Esophagus squamous epithelium (tissue), 5 donors: ENCODE measurements at regions not wholly inside any gene's neighbourhood (a gene's known extent, or its start where the extent isn't known, plus 50 kb on each side); places are given as distances from the start of the nearest gene placed in this dataset.

Experiments used
- DNase-seq: peaks from one replicate; lab custom pipeline; 2025; lab: John Stamatoyannopoulos, UW
- H3K27ac ChIP-seq, 4 donors: fragments of 200-600 bp; sonication (generic); one replicate each; pipeline ENCODE4 v1.5.1; 2016 to 2019; ENCODE audit warnings: mild to moderate bottlenecking in 1 of 4
- H3K27me3 ChIP-seq, 4 donors: fragments of 200-600 bp; sonication (generic); 1 replicate in 3 of 4; 2 replicates in 1 of 4; pipeline versions ENCODE4 v1.5.1 to v1.6.0; 2017 to 2021; ENCODE audit warnings: antibody characterized with exemption in 1 of 4
- H3K36me3 ChIP-seq, 3 donors: fragments of 200-600 bp; sonication (generic); one replicate each; pipeline ENCODE4 v1.5.1; 2016 to 2019
- H3K4me1 ChIP-seq, 3 donors: fragments of 200-600 bp; sonication (generic); one replicate each; pipeline ENCODE4 v1.5.1; 2017 to 2019
- H3K4me3 ChIP-seq, 4 donors: fragments of 200-600 bp; sonication (generic); 1 replicate in 3 of 4; 2 replicates in 1 of 4; pipeline ENCODE4 v1.5.1; 2016 to 2019; ENCODE audit warnings: mild to moderate bottlenecking in 2 of 4, moderate library complexity in 1 of 4
- H3K9me3 ChIP-seq, 3 donors: fragments of 200-600 bp; sonication (generic); one replicate each; pipeline ENCODE4 v1.5.1; 2016 to 2019
- POLR2A ChIP-seq, 4 donors: fragments of 450-650 bp; IDR thresholded peaks; one replicate each; pipeline ENCODE4 v1.6.1; 2017; ENCODE audit warnings: antibody characterized with exemption in 4 of 4, mild to moderate bottlenecking in 4 of 4, moderate library complexity in 3 of 4
- WGBS, 2 donors: methylation state at CpG; one replicate each; pipeline ENCODE4 v1.1.5; 2018; 5-methylcytosine and 5-hydroxymethylcytosine counted together
- intact Hi-C: fragments of 100-400 bp; cut with DNase I; formaldehyde crosslinking; loops from one replicate; pipeline ENCODE4 v1.15.0; 2022
- TF ChIP-seq, protein P1 (sequence below), 6 experiments: fragments of 450-650 bp in 4 of 6; fragments of 200-600 bp in 2 of 6; sonication (generic) in 2 of 6; IDR thresholded peaks; one replicate each; pipeline ENCODE4 v1.5.1; 2016 to 2019; ENCODE audit warnings: antibody characterized with exemption in 6 of 6, mild to moderate bottlenecking in 4 of 6, moderate library complexity in 4 of 6
- donor health status: DM: yes; HTN: yes; CAD: no.

DNA sequence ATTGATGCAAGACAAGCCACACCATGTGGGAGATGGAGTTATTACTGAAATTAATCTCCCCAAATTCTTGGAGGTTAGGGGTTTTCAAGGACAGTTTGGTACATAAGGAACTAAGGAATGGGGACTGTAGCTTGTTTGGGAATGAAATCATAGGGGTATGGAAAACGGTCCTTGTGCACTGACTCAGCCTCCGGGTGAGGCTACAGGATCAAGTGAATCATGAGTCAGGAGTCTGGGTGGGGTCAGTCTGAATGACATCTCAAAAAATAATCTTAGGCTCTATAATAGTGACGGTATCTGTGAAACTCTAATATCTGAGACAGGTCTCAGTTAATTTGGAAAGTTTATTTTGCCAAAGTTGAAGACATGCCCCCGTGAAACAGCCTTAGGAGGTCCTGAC, 128.5 kb upstream of the CYSLTR1 start:
- H3K27me3 ChIP-seq = no peaks in the 10 kb centered on the region
- intact Hi-C loops = no loop called here
- 42 to 57% methylated on average over 4 of the region's 4 CpGs for WGBS, 2 donors

GRCh38 chrX:78452356-78452755, 124.9 kb upstream of the CYSLTR1 start:
- Histone ChIP-seq H3K36me3 (no peaks in the 10 kb centered on the region), H3K9me3 (no peaks in the 10 kb centered on the region), H3K27me3 (no peaks in the 10 kb centered on the region), H3K27ac (no peak overlapping the region), H3K4me3 (no peak overlapping the region), H3K4me1 (no peaks in the 10 kb centered on the region)
- no peak for TF ChIP-seq POLR2A (IDR thresholded peaks at IDR 0.05)
- TF ChIP-seq, protein P1, sequence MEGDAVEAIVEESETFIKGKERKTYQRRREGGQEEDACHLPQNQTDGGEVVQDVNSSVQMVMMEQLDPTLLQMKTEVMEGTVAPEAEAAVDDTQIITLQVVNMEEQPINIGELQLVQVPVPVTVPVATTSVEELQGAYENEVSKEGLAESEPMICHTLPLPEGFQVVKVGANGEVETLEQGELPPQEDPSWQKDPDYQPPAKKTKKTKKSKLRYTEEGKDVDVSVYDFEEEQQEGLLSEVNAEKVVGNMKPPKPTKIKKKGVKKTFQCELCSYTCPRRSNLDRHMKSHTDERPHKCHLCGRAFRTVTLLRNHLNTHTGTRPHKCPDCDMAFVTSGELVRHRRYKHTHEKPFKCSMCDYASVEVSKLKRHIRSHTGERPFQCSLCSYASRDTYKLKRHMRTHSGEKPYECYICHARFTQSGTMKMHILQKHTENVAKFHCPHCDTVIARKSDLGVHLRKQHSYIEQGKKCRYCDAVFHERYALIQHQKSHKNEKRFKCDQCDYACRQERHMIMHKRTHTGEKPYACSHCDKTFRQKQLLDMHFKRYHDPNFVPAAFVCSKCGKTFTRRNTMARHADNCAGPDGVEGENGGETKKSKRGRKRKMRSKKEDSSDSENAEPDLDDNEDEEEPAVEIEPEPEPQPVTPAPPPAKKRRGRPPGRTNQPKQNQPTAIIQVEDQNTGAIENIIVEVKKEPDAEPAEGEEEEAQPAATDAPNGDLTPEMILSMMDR (IDR thresholded peaks at IDR 0.05) = no peak
- DNase-seq = no peak
- intact Hi-C loops = no loop called here

More for the DNA sequence above, 128.5 kb upstream of the CYSLTR1 start:
- Histone ChIP-seq H3K9me3 (no peaks in the 10 kb centered on the region), H3K4me1 (no peaks in the 10 kb centered on the region), H3K27ac (no peak overlapping the region), H3K4me3 (no peak overlapping the region), H3K36me3 (no peaks in the 10 kb centered on the region)
- TF ChIP-seq, protein P1 (IDR thresholded peaks at IDR 0.05) = no peak
- TF ChIP-seq POLR2A (IDR thresholded peaks at IDR 0.05) = no peak
- no peak for DNase-seq

DNA sequence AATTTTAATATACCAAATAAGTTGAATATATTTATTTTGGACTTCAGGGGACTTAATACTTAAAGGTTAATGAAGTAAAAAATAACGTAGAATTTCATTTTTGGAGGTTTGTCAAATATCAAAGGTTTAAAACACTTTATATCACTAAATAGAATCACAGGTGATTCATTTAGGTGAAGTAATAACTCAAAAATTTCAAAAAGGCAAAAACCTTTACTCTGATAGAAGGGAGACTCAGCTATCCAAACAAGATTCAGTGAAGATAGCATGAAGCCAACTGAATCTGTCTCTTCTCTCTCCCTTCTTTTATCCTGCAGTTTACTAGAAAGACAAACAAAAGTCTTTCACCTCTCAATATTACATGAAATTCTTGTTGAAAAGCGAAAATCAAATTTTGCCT, 110.2 kb upstream of the CYSLTR1 start:
- Histone ChIP-seq H3K27ac (no peak overlapping the region), H3K4me3 (no peak overlapping the region), H3K27me3 (no peaks in the 10 kb centered on the region), H3K4me1 (no peaks in the 10 kb centered on the region), H3K36me3 (no peaks in the 10 kb centered on the region), H3K9me3 (no peaks in the 10 kb centered on the region)
- no peak for DNase-seq
- 49 to 83% methylated on average over 2 of the region's 2 CpGs for WGBS, 2 donors
- intact Hi-C loops = no loop called here
- TF ChIP-seq, protein P1 (IDR thresholded peaks at IDR 0.05) = no peak
- TF ChIP-seq POLR2A (IDR thresholded peaks at IDR 0.05) = no peak

DNA sequence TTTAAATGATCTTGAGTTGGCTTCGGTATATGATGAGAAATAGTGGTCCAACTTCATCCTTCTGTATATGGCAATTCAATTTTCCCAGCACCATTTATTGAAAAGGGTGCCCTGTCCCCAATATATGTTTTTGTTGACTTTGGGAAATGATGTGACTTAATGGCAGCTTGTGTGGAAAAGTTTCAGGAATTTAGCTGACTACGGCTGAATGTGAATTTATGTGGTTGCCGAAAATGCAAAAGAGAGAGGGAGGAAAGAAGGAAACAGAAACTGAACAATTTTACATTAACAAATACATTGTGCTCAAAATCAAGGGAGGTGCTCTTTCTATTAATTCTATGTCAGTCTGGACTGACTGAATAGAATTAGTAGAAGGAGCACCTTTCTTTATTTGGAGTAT, 101.8 kb upstream of the CYSLTR1 start:
- TF ChIP-seq, protein P1 (IDR thresholded peaks at IDR 0.05) = no peak
- no peak for TF ChIP-seq POLR2A (IDR thresholded peaks at IDR 0.05)
- 83 to 96% methylated on average over 3 of the region's 3 CpGs for WGBS, 2 donors

GRCh38 chrX:78388663-78389062, 61.3 kb upstream of the CYSLTR1 start:
- Histone ChIP-seq H3K9me3 (peaks cover 0 to 8% (median 0%) of the 10 kb centered on the region in 3 donors), H3K27me3 (no peaks in the 10 kb centered on the region), H3K36me3 (no peaks in the 10 kb centered on the region), H3K4me3 (no peak overlapping the region), H3K27ac (no peak overlapping the region), H3K4me1 (no peaks in the 10 kb centered on the region)
- WGBS, 2 donors = 89 to 100% methylated on average over 1 of the region's 2 CpGs
- TF ChIP-seq, protein P1 (IDR thresholded peaks at IDR 0.05) = no peak
- TF ChIP-seq POLR2A (IDR thresholded peaks at IDR 0.05) = no peak
- DNase-seq = no peak
- intact Hi-C loops = no loop called here

More for the DNA sequence above, 101.8 kb upstream of the CYSLTR1 start:
- Histone ChIP-seq H3K9me3 (no peaks in the 10 kb centered on the region), H3K36me3 (no peaks in the 10 kb centered on the region), H3K4me3 (no peak overlapping the region), H3K27ac (no peak overlapping the region), H3K4me1 (no peaks in the 10 kb centered on the region), H3K27me3 (no peaks in the 10 kb centered on the region)
- intact Hi-C loops = no loop called here
- DNase-seq = no peak
